GM21717 (cell line): ENCODE measurements at regions not wholly inside any gene's neighbourhood (a gene's known extent, or its start where the extent isn't known, plus 50 kb on each side); places are given as distances from the start of the nearest gene placed in this dataset.
"Not testable (repeated sequence)": the region's sequence is repeated elsewhere in the genome, so short reads cannot be mapped to it uniquely, and the experiment has no call there.

Experiments
- ATAC-seq: cut with Tn5 transposase; IDR thresholded peaks from one replicate; pipeline ENCODE4 v1.9.1; 2021; ENCODE audit warnings: mild to moderate bottlenecking, moderate library complexity; ENCODE audit not compliant: unreplicated experiment

DNA sequence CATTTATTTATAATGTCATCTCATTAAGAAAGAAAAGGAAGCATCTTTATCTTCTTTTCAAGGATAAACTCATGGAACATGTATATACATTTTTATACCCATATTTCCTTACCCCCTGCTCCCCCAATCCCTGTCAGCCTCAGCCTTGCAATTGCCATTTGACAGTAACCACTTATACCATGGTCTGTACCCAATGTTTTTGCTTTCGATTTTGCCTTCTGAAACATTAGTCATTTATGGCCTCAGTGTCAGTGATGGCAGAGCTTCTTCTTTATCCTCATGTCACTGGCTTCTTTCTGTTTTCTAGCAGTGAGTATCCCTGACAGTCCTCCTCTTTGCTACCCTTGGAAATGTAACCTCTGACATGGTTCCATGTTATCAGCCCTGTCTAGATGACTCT, 228.4 kb downstream of the SPRY1 start:
- ATAC-seq = peak; percentile 85

DNA sequence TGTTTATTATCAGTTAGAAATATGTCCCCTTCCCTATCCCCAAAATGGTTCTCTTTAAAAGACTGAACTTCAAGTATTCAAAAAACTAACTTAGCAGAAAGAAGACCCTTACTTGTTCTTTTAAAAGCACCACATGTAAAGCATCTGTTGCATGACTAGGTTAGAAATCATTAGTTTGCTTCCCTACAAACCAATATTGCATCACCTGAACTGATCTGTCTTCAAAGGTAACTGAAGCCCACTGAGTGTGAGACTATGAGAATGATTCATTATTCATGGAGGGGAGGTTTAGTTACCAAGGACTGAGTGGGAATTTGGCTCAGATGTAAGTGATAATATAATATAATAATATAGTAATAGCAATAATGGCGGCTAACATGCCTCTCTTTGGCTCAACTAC, 231.7 kb downstream of the SPRY1 start:
- ATAC-seq = no peak

- no peak for ATAC-seq
Observed at GRCh38 chr4:123631786-123632692, 235.4 kb downstream of the SPRY1 start.

GRCh38 chr4:123632693-123633030, 236.1 kb downstream of the SPRY1 start:
- ATAC-seq = no peak

DNA sequence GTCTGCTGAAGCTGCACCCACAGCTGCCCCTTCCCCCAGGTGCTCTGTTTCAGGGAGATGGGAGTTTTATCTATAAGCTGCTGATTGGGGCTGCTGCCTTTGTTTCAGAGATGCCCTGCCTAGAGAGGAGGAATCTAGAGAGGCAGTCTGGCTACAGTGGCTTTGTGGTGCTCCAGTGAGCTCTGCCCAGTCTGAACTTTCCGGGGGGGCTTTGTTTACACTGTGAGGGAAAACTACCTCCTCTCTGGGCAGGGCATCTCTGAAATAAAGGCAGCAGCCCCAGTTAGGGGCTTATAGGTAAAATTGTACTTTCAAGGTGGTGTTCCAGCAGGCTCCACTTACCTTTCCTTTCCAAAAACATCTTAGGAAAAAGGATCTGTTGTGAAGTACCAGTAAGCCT, 242.2 kb downstream of the SPRY1 start:
- no peak for ATAC-seq

GRCh38 chr4:123640271-123640670, 243.7 kb downstream of the SPRY1 start:
- no peak for ATAC-seq

- ATAC-seq = no peak
Observed at GRCh38 chr4:123640824-123641223, 244.2 kb downstream of the SPRY1 start.

- no peak for ATAC-seq
Observed at GRCh38 chr4:123643691-123644090, 247.1 kb downstream of the SPRY1 start.

DNA sequence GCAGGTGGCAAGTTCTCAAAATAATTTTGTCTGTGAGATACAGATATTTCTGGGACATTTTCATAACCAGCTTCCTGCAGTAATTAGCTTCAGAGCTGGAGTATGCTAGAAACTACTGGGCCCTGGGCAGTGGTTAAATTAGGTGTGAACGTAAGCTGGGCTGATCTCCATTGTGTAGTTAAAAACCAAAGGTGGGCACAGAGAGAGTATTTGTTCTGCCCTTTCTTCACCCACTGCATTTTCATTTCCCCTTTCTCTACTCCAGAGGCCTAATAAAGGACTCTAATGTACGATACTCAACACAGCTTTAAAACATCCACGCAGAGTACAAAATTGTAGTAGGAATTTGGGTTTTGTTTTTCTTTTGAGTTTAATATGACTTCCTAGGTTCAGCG, 252.7 kb downstream of the SPRY1 start:
- ATAC-seq = peak; percentile 93

DNA sequence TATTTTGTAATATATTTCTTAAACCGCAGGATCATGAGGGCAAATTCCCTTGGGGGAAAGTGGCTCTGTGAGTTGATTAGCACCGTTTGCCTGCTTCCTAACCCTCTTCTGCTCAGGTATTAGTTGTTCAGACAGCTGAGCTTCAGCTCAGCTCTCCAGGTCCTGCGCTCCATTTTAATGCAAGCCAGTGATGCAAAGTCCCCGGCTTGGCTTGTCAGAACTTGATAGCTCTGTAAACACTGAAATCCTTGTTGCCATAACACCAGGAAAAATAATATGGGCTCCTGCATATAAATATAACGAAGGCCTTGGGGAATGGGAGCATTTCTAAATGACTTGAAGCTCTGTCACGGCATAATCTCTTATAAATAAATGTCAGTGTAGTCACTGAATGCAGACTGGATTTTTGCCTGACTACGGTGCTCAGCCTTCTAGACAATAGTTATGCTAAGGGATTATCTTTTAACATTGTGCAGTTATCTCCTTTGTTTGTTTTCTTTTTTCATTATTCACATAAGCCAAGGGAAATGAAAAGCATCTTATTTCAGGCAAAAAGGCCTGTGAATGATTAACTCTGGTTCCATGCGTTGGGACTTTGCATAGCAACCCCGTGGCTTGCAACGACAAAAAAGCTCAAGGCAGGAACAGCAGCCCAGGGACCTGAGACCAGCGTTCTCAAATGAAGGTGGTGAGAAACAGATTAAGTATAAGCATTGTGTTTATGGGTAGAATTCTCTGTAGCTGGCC, 253.2 kb downstream of the SPRY1 start:
- ATAC-seq = peak; percentile 22

DNA sequence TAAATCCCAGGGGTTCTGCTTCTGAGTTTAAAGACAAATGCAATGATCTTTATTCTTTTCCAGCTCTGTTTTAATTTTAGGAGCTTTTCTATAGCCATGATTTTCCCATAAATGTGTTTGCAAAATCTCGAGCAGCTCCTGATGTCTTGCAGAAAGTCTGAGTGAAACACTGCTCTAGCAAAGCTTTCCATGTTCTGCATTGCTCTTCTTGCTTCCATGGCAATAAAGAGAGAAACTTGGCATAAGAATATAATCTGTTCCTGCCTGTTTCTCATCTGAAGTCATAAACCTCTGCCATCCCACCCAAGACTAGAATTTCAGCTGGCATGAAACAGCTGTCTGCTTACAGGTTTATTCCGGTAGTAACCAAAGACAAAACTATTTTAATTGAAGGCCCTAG, 254.5 kb downstream of the SPRY1 start:
- ATAC-seq = no peak

- ATAC-seq = no peak
Observed at GRCh38 chr4:123651536-123652180, 255.1 kb downstream of the SPRY1 start.

DNA sequence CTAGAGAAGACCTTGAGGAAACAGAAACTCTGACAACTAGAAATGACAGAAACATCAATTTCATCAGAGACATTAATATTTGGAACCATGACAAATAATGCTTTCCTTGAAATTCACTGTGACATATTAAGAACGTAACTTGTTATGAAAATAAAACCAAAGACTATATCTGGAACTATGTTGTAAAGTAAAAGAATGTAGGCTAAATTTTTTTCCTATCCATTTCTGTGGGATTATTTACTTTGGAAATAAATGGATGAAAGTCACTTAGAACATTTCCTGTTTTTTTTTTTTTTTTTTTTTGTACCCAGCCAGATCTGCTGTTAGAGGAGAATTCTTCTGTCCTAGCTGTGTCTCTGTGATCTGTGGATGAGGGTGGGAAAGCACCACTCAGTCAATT, 255.9 kb downstream of the SPRY1 start:
- ATAC-seq = no peak

GRCh38 chr4:123653236-123653635, 256.6 kb downstream of the SPRY1 start:
- no peak for ATAC-seq

GRCh38 chr4:123656746-123657294, 260.2 kb downstream of the SPRY1 start:
- not testable (repeated sequence) for ATAC-seq

- not testable (repeated sequence) for ATAC-seq
Observed at GRCh38 chr4:123657606-123658005, 261.0 kb downstream of the SPRY1 start.

- no peak for ATAC-seq
Observed at GRCh38 chr4:123659262-123659661, 262.7 kb downstream of the SPRY1 start.

DNA sequence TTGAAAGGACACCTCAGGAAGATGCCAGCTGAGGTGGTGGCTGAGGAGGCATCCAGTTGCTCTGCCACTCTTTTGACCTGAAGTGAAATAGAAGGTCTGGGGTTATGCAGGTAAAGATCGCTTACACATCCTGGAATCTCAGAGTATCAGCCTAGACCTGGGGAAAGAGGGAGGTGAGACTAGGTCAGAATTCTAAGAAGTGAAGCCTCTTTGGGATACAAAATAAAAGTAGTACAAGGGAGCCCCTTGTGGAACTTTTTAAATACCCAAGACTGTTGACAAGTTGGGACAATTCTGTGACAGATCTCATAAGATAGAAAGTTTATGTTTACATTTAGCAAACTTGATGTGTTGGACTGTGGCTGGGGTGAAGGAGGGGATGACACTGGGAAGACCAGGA, 263.1 kb downstream of the SPRY1 start:
- ATAC-seq = no peak

GRCh38 chr4:123661080-123661737, 264.6 kb downstream of the SPRY1 start:
- no peak for ATAC-seq

DNA sequence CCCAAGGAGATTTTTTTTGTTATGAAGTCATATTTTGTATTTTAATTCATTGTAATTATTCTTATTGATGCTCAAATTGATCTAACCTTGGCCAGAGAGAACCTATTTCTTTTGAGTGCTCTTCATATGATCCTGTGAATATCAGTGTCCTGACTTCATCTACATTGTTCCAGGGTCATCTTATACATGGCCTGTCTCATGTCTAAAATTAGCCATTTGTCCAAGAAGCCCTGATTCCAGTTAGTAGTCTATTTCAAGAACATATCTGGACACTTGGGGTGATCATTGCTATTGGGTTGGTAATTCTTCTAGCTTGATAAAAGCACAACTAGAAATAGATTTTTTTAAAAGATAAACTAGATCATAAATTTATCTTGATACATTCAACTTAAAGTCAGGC, 266.2 kb downstream of the SPRY1 start:
- ATAC-seq = no peak

DNA sequence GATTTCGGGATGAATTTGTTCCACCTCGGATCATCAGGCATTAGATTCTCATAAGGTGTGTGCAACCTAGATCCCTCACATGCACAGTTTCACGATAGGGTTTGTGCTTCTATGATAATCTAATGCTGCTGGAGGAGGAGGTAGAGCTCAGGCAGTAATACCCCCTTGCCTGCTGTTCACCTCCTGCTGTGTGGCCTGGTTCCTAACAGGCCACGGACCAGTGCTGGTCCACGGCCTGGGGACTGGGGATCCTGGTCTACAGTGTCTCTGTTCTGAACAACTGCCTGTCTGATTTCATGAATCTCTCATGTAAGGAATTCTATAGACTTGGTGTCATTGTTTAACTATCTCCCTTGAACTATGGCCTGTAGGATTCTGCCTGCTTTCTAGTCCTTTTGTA, 269.9 kb downstream of the SPRY1 start:
- ATAC-seq = no peak
